NCI-H524 (cell line): ENCODE measurements at regions not wholly inside any gene's neighbourhood (a gene's known extent, or its start where the extent isn't known, plus 50 kb on each side); places are given as distances from the start of the nearest gene placed in this dataset.

ENCODE experiments used
- DNase-seq, 2 experiments: peaks; one replicate each; lab custom pipeline; 2025; lab: John Stamatoyannopoulos, UW

GRCh38 chr6:44560458-44561059 is 173.1 kb downstream of the CDC5L start:
- no peak for DNase-seq

GRCh38 chr6:44561060-44561623 is 173.6 kb downstream of the CDC5L start:
- no peak for DNase-seq

GRCh38 chr6:44561832-44562665 is 174.5 kb downstream of the CDC5L start:
- DNase-seq, result no peak

- DNase-seq, result no peak
Measured at GRCh38 chr6:44563397-44563796, 175.9 kb downstream of the CDC5L start.

- DNase-seq, result no peak
Measured at GRCh38 chr6:44564906-44565524, 177.5 kb downstream of the CDC5L start.

GRCh38 chr6:44567406-44567805 is 179.9 kb downstream of the CDC5L start:
- DNase-seq, result no peak

- DNase-seq, result no peak
Measured at GRCh38 chr6:44569131-44569530, 181.6 kb downstream of the CDC5L start.

- no peak for DNase-seq
Measured at GRCh38 chr6:44569931-44570385, 182.5 kb downstream of the CDC5L start.

GRCh38 chr6:44571510-44571909 is 184.0 kb downstream of the CDC5L start:
- DNase-seq, result no peak

- no peak for DNase-seq
Measured at GRCh38 chr6:44572346-44572745, 184.8 kb downstream of the CDC5L start.

- no peak for DNase-seq
Measured at GRCh38 chr6:44575644-44576043, 188.1 kb downstream of the CDC5L start.

- no peak for DNase-seq
Measured at GRCh38 chr6:44576132-44576631, 188.7 kb downstream of the CDC5L start.

- DNase-seq, result no peak
Measured at GRCh38 chr6:44580901-44581300, 193.4 kb downstream of the CDC5L start.

GRCh38 chr6:44582930-44583329 is 195.4 kb downstream of the CDC5L start:
- DNase-seq, result no peak

GRCh38 chr6:44590471-44590870 is 203.0 kb downstream of the CDC5L start:
- no peak for DNase-seq

- DNase-seq, result peak; percentile 36 to 72
Measured at GRCh38 chr6:44593539-44593944, 206.0 kb downstream of the CDC5L start.

GRCh38 chr6:44594481-44594880 is 207.0 kb downstream of the CDC5L start:
- DNase-seq, result no peak

GRCh38 chr6:44598679-44599078 is 211.2 kb downstream of the CDC5L start:
- no peak for DNase-seq

- no peak for DNase-seq
Measured at GRCh38 chr6:44599672-44600071, 212.2 kb downstream of the CDC5L start.

- no peak for DNase-seq
Measured at GRCh38 chr6:44603044-44603686, 215.7 kb downstream of the CDC5L start.

- no peak for DNase-seq
Measured at GRCh38 chr6:44606504-44606903, 219.0 kb downstream of the CDC5L start.

- no peak for DNase-seq
Measured at GRCh38 chr6:44606976-44607375, 219.5 kb downstream of the CDC5L start.
